GM21723 (cell line): ENCODE measurements at regions not wholly inside any gene's neighbourhood (a gene's known extent, or its start where the extent isn't known, plus 50 kb on each side); places are given as distances from the start of the nearest gene placed in this dataset.
"Not testable (repeated sequence)": the region's sequence is repeated elsewhere in the genome, so short reads cannot be mapped to it uniquely, and the experiment has no call there.

Experiments
- ATAC-seq: cut with Tn5 transposase; IDR thresholded peaks from one replicate; pipeline ENCODE4 v1.9.1; 2021; ENCODE audit warnings: mild to moderate bottlenecking, moderate library complexity; ENCODE audit not compliant: unreplicated experiment

DNA sequence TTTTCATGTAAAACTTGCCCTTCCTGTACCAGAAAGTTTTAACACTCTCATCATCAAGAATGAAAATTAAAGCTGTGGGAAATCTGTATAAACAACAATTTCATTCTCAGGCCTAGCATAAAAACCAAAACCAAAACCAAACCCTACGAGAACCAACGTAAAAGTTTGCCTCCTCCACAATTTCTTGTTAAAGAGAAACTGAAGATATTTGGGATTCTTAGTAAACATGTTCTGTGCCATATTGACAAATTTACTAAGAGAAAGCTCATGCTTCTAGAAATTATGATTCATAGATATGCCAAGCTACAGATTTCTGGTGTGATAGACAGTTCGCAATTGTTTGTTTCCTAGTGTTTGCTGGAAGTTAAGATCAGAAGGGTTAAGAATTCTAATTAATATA lies 801.0 kb upstream of the NUDT12 start:
- ATAC-seq: no peak

DNA sequence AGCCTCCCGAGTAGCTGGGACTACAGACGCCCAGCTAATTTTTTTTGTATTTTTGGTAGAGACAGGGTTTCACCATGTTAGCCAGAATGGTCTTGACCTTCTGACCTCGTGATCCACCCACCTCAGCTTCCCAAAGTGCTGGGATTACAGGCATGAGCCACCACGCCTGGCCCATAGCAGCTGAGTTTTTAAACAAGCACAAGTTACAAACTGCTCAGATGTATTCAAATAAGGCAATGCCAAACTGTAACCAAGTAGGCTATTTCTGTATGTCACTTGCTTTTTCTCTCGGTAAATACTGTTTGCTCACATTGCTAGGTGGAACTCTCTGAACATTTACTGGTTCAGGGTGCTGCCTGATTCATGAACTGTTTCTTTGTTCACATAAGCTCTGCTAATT lies 799.3 kb upstream of the NUDT12 start:
- no peak for ATAC-seq

- no peak for ATAC-seq
Observed at GRCh38 chr5:104355350-104355749, 792.8 kb upstream of the NUDT12 start.

DNA sequence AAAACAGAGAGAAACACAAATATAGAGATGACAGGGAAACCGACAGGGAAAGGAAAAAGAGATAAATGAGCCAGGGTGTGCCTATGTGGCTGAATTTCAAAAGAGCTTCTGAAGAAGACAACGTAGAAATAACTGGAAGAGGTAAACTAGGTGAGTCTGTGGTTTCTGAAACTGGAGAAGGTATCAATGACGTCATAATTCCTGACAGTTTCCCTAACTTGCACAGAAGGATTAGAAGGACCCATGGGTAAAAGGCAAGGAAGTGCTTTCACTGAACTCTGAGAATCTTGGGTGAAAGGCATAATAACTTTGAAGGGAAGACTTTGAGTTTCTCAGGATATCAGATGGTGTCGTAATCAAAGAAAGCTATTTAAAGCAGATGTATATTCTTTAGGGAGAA lies 790.8 kb upstream of the NUDT12 start:
- no peak for ATAC-seq

- ATAC-seq: no peak
Observed at GRCh38 chr5:104352954-104353353, 790.4 kb upstream of the NUDT12 start.

- ATAC-seq: no peak
Observed at GRCh38 chr5:104347119-104347708, 784.6 kb upstream of the NUDT12 start.

DNA sequence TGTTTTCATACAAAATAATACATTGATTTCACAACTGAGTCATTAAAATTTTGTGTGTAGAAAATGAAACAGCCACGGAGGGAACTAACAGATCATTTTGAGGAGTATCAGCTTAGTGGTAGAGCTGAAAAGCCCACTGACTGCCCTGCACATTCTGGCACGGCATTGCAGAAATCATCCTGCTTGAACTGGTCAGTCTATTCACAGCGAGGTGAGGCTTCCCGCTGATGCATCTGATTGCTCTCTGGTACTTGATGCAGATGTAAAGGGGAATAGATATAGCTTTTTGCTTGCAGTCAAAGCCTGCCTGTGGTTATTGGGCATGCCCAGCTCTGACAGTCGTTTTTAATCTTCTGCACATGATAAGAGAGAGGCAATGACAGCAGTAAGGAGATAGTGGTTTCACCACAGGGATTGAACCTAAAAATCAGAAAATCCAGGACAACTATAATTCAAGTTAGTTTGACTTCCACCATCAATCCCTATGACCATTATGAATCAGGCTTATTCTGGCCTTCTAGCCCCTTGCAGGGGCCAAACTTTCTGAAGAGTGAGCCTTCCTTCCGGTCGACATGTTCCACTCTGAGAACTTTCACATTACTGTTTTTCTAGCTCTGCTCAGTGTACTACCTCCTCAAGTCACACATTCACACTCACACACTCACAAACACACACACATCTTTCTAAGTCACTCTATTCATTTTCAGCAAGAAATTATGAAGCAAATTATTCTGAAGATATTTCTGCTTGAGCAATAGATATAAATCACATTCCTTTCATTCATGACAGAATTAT lies 782.8 kb upstream of the NUDT12 start:
- ATAC-seq: no peak

GRCh38 chr5:104344809-104345208 lies 782.2 kb upstream of the NUDT12 start:
- ATAC-seq: no peak

- no peak for ATAC-seq
Observed at GRCh38 chr5:104327801-104328200, 765.2 kb upstream of the NUDT12 start.

DNA sequence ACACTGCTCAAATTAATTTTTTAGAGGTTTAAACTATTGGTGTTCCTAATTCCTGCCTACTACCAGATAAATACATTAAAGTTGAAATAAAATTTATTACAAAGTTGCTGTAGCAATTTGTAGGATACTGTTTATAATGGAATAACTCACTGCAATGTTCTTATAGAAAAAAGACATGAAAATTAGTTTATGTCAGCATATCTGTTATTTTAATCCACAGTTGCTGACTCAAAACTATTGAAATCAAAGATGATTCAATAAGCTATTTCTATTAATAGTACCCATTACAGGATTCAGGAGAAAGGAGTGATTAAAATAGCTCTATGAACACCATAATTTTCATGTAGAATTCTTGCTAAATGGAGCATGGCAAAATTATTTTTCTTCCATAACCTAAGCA lies 764.4 kb upstream of the NUDT12 start:
- no peak for ATAC-seq

- ATAC-seq: no peak
Observed at GRCh38 chr5:104325356-104325755, 762.8 kb upstream of the NUDT12 start.

GRCh38 chr5:104316676-104317075 lies 754.1 kb upstream of the NUDT12 start:
- not testable (repeated sequence) for ATAC-seq

DNA sequence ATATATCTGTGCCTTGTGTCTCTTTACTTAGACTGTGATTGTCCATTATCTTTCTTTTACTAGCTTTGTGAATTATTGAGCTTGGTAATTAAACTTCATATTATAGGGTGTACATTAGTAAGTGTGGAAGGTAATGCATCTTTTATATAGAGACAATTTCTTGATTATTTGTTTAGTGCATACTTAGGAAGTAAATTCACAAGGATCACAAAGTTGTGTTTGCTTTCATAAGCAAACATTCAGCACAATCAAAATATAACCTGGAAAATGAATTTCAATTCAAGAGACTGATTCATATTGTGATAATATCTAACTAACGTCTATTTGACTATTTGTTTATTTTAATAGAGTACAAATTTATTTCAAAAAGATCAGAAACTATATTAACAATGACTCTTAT lies 749.9 kb upstream of the NUDT12 start:
- ATAC-seq: no peak

DNA sequence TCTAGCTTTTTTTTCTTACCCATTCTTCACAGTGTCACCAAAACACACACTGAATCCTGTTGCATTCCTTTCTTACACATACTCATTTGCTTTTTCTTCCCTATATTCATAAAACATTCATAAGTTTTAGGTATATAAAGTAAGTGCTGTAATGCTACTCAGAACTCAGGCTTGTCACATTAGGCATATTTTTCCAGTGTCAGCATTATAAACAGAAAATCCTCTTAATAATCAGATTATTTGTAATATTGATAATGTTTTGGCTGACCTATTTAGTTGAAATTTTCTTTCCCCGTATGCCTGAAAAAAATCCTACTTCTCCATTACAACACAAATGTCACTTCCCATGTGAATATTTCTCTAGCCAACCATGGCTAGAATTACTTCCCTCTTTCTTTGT lies 743.0 kb upstream of the NUDT12 start:
- no peak for ATAC-seq

DNA sequence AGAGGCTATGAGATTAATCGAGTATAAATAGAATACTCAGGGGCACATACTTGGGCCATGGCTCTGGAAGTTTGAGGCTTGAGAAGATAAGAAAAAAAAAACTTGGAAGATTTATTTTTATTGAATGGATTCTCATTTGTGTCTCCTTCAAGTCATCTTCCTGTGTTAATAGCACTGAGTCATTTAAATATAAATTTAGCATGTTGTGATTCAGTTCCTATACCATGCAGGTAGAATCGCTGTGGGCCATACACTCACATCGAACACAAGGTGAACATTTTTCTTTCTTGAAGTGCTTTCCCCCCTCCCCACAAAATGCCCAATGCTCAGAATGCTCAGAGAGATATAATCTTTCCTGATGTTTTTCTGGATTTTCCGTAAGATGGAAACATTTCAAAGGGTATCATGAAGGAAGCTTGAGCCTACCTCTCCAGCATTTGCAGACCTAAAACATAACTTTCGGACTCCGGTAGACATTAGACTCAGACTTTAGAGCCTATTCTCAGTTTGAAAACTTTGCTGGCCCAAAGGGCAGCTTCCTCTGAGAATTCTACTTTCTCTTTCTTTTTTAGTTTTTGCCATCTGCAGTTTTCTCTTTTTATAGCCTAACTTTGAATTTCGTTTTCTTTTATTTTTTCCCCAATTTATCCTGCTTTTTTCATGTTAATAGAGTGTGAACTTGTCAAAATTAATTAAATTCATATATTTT lies 737.6 kb upstream of the NUDT12 start:
- no peak for ATAC-seq

DNA sequence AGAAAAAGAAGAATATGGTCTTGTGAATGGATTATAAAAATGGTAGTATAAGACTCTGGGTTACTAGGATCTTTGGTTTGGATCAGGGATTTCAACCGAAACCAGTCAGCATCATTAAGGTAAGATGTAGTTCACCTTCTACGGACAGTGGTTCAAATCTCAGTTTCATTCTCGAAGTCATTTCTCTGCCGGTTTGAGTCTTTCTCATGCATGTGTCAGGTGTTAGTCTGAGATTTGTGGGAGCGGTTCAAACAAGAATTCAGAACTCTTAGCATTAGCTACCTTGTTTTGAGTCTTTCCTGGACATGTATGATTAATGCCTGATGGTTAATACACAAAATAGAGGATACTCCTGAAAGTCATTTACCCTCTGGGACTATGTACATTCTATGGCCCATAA lies 735.9 kb upstream of the NUDT12 start:
- ATAC-seq: no peak

DNA sequence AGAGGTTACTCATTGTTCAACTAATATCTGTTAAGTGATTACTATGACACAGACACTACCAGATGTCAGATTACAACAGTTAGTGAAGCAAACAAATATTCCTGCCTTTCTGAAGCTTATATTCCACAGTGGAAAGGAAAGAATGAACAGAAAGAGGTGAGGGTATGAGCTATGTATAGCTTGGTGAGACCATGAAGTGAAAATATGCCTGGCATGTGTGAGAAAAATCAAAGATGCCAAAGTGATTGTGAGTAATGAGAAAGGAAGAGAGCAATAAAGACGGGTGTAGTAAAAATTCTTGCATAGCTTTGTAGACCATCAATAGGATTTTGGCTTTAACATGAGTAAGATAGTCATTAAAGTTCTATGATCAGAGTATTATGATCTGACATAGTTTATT lies 734.5 kb upstream of the NUDT12 start:
- ATAC-seq: no peak

GRCh38 chr5:104295991-104296390 lies 733.4 kb upstream of the NUDT12 start:
- ATAC-seq: no peak

DNA sequence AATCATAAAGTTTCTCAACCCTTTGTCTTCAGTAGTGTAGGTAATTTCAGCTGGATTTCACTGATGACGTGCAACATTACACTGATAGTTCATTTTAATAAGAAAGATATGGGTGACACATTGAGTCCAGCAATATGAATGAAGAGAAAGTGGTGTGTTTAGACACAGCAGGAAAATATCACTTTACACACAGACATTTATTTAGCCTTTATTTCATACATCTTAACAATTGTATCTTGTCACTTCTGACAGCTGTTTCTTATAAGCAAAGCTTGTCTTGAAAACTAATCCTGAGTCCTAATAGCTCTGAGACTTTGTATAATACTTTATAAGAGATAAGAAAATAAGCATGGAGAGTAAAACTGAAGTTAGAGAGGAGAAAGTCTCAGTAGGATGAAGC lies 720.5 kb upstream of the NUDT12 start:
- no peak for ATAC-seq

- ATAC-seq: no peak
Observed at GRCh38 chr5:104273725-104274124, 711.1 kb upstream of the NUDT12 start.

DNA sequence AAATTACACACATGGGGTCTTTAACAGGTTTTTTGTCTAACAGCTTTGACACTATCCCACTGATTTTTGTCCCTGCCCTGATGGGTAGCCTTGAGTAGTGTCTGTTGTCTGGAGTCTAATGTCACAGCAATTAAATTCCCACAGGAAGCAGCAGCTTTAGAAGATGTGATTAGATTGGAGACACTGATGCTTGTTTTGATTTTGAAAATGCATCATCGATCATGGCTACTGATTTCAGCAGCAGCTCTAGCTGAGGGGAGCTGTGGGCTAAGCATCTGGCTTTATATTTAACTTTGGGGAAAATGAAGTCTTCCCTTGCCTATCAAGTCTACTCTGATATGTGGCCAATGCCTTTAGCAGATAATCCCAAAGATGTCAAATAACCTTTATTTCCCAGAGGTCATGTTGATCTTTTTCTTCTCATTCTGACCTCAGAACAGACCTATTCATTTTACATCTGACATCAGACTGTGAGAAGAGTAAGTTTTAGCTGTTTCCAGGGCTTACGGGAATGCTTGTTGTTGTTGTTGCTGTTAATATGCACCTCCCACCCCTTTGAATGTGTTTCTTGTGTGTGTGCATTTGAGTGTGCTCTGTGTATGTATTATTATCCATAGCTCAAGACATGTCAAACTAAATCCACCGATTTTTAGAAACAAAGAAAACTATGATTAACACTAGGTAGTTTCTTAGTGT lies 704.9 kb upstream of the NUDT12 start:
- ATAC-seq: no peak

DNA sequence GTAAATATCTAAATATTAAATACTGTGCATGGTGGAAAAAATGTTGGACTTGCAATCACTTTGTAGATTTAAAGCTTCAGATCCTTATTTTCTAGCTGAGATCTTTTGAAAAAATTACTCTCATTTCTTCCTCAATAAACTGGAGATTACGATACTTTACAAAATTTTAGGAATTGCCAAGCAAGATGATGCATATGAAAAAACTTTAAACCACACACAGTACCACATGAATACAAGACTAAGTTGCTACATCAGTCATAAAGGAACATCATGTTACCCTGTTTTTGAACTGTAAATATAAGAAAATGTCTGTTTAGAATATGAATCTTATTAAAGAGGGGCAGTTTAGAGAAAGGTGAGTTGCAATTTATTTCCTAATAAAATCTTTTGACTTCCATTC lies 703.6 kb upstream of the NUDT12 start:
- ATAC-seq: no peak
